Neural cell (in vitro differentiated cells): ENCODE measurements at regions not wholly inside any gene's neighbourhood (a gene's known extent, or its start where the extent isn't known, plus 50 kb on each side); places are given as distances from the start of the nearest gene placed in this dataset.

Source experiments
- H2AFZ ChIP-seq: fragments of 200-600, 300-800 bp; sonication (generic), shearing (Covaris generic); 2 replicates; pipeline ENCODE4 v1.6.0; 2014; ENCODE audit warnings: low read depth, mild to moderate bottlenecking, antibody characterized with exemption, low read length, moderate library complexity
- H3F3A ChIP-seq: fragments of 200-600 bp; shearing (Covaris generic); 2 replicates; pipeline ENCODE4 v1.6.1; 2016; ENCODE audit warnings: mild to moderate bottlenecking, moderate library complexity, mixed read lengths, antibody characterized with exemption, low read length; ENCODE audit not compliant: insufficient read depth, poor library complexity, severe bottlenecking
- H3K27ac ChIP-seq: fragments of 200-600, 300-800 bp; sonication (generic), shearing (Covaris generic); 2 replicates; pipeline ENCODE4 v1.5.1; 2014; ENCODE audit warnings: mild to moderate bottlenecking, low read length, moderate library complexity
- H3K27me3 ChIP-seq: fragments of 300-800, 200-600 bp; sonication (generic), shearing (Covaris generic); 2 replicates; pipeline ENCODE4 v1.6.0; 2014; ENCODE audit warnings: mild to moderate bottlenecking, low read depth, low read length, moderate library complexity; ENCODE audit not compliant: insufficient read depth
- H3K36me3 ChIP-seq: fragments of 300-800, 200-600 bp; sonication (generic), shearing (Covaris generic); 2 replicates; pipeline ENCODE4 v1.5.1; 2014; ENCODE audit warnings: mild to moderate bottlenecking, antibody characterized with exemption, low read length, moderate library complexity; ENCODE audit not compliant: insufficient read depth
- H3K4me2 ChIP-seq: fragments of 300-800, 200-600 bp; sonication (generic), shearing (Covaris generic); 2 replicates; pipeline ENCODE4 v1.6.0; 2014; ENCODE audit warnings: mild to moderate bottlenecking, low read length
- H3K4me3 ChIP-seq: fragments of 300-800, 200-600 bp; sonication (generic), shearing (Covaris generic); 2 replicates; pipeline ENCODE4 v1.5.1; 2014; ENCODE audit warnings: mild to moderate bottlenecking, low read length, moderate library complexity
- H3K79me2 ChIP-seq: fragments of 200-600 bp; shearing (Covaris generic); replicated peaks from 2 replicates; pipeline ENCODE4 v1.6.0; 2014; ENCODE audit warnings: mild to moderate bottlenecking, low read length, moderate library complexity; ENCODE audit not compliant: insufficient read depth
- H3K9ac ChIP-seq: fragments of 300-800, 200-600 bp; sonication (generic), shearing (Covaris generic); 2 replicates; pipeline ENCODE4 v1.6.1; 2016; ENCODE audit warnings: mild to moderate bottlenecking, low read length, mixed read lengths
- H3K9me2 ChIP-seq: fragments of 200-600 bp; shearing (Covaris generic); 2 replicates; pipeline ENCODE4 v1.6.1; 2016; ENCODE audit warnings: mild to moderate bottlenecking, low read length, mixed read lengths; ENCODE audit not compliant: insufficient read depth
- H3K9me3 ChIP-seq: fragments of 200-600, 300-800 bp; sonication (generic), shearing (Covaris generic); 2 replicates; pipeline ENCODE4 v1.6.1; 2016; ENCODE audit warnings: mild to moderate bottlenecking, mixed run types, low read length, moderate library complexity, mixed read lengths
- H4K20me1 ChIP-seq: fragments of 200-600 bp; shearing (Covaris generic); 2 replicates; pipeline ENCODE4 v1.6.1; 2016; ENCODE audit warnings: mild to moderate bottlenecking, mixed run types; ENCODE audit not compliant: insufficient read depth
- EP300 ChIP-seq: fragments of 450-650 bp; conservative IDR thresholded peaks from 2 replicates; pipeline ENCODE4 v1.6.1; 2014; ENCODE audit warnings: antibody characterized with exemption, mild to moderate bottlenecking, moderate library complexity; ENCODE audit not compliant: poor library complexity, severe bottlenecking
- EZH2 ChIP-seq: fragments of 200-600, 300-800 bp; shearing (Covaris generic), sonication (generic); IDR thresholded peaks from 2 replicates; pipeline ENCODE4 v1.6.1; 2014; ENCODE audit warnings: antibody characterized with exemption, low read length, borderline replicate concordance, mild to moderate bottlenecking; ENCODE audit not compliant: insufficient read depth, poor library complexity, severe bottlenecking
- MXI1 ChIP-seq: fragments of 450-650 bp; conservative IDR thresholded peaks from 2 replicates; pipeline ENCODE4 v1.6.1; 2014; ENCODE audit warnings: antibody characterized with exemption, mild to moderate bottlenecking; ENCODE audit not compliant: poor library complexity, severe bottlenecking
- POLR2AphosphoS5 ChIP-seq: IDR thresholded peaks from 2 replicates; pipeline ENCODE4 v1.6.1; 2012
- RAD21 ChIP-seq: fragments of 450-650 bp; conservative IDR thresholded peaks from 2 replicates; pipeline ENCODE4 v1.6.1; 2014; ENCODE audit warnings: antibody characterized with exemption, mild to moderate bottlenecking, moderate library complexity
- REST ChIP-seq: IDR thresholded peaks from 2 replicates; pipeline ENCODE4 v1.6.1; 2012; ENCODE audit warnings: borderline replicate concordance
- SMC3 ChIP-seq: fragments of 450-650 bp; conservative IDR thresholded peaks from 2 replicates; pipeline ENCODE4 v1.6.1; 2014; ENCODE audit warnings: antibody characterized with exemption, mild to moderate bottlenecking, moderate library complexity; ENCODE audit not compliant: poor library complexity
- TAF1 ChIP-seq: IDR thresholded peaks from 2 replicates; pipeline ENCODE4 v1.6.1; 2012; ENCODE audit warnings: low read depth
- TF ChIP-seq, protein P1 (sequence below): fragments of 450-650 bp; IDR thresholded peaks from 2 replicates; pipeline ENCODE4 v1.5.1; 2014; ENCODE audit warnings: antibody characterized with exemption, mild to moderate bottlenecking, moderate library complexity; ENCODE audit not compliant: poor library complexity, severe bottlenecking

DNA sequence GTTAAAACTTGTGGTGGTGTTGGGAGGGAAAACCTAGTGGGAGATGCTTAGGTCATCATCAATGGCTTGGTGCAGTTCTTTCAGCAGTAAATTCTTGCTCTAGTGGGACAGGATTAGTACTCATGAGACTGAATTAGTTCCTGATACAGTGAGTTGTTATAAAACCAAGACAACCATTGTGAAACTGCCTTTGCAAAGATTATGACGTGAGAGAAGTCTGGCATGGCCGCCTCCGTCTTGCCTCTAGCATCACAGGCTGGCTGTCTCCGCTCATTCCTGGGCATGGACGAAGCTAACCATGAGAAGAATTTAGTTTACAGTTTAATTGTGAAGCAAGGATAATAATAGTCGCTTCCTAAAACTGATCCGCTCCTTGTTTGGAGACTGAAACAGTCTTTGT is 186.4 kb downstream of the KIF20B start:
- no peaks in the 10 kb centered on the region for H3K9me2 ChIP-seq
- no peak overlapping the region for H3K4me3 ChIP-seq
- TF ChIP-seq EP300 (no peak), TAF1 (no peak), POLR2AphosphoS5 (no peak), MXI1 (no peak), SMC3 (no peak), EZH2 (no peak), REST (no peak), RAD21 (no peak)
- TF ChIP-seq, protein P1, sequence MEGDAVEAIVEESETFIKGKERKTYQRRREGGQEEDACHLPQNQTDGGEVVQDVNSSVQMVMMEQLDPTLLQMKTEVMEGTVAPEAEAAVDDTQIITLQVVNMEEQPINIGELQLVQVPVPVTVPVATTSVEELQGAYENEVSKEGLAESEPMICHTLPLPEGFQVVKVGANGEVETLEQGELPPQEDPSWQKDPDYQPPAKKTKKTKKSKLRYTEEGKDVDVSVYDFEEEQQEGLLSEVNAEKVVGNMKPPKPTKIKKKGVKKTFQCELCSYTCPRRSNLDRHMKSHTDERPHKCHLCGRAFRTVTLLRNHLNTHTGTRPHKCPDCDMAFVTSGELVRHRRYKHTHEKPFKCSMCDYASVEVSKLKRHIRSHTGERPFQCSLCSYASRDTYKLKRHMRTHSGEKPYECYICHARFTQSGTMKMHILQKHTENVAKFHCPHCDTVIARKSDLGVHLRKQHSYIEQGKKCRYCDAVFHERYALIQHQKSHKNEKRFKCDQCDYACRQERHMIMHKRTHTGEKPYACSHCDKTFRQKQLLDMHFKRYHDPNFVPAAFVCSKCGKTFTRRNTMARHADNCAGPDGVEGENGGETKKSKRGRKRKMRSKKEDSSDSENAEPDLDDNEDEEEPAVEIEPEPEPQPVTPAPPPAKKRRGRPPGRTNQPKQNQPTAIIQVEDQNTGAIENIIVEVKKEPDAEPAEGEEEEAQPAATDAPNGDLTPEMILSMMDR: no peak
- H3K4me2 ChIP-seq: no peak overlapping the region
- H3K9ac ChIP-seq: no peak overlapping the region
- no peak overlapping the region for H2AFZ ChIP-seq
- no peaks in the 10 kb centered on the region for H3K27me3 ChIP-seq
- no peak overlapping the region for H3K27ac ChIP-seq
- H3K9me3 ChIP-seq: no peaks in the 10 kb centered on the region
- H3K79me2 ChIP-seq: no peaks in the 10 kb centered on the region
- H4K20me1 ChIP-seq: no peaks in the 10 kb centered on the region
- no peaks in the 10 kb centered on the region for H3K36me3 ChIP-seq
- H3F3A ChIP-seq: no peaks in the 10 kb centered on the region

DNA sequence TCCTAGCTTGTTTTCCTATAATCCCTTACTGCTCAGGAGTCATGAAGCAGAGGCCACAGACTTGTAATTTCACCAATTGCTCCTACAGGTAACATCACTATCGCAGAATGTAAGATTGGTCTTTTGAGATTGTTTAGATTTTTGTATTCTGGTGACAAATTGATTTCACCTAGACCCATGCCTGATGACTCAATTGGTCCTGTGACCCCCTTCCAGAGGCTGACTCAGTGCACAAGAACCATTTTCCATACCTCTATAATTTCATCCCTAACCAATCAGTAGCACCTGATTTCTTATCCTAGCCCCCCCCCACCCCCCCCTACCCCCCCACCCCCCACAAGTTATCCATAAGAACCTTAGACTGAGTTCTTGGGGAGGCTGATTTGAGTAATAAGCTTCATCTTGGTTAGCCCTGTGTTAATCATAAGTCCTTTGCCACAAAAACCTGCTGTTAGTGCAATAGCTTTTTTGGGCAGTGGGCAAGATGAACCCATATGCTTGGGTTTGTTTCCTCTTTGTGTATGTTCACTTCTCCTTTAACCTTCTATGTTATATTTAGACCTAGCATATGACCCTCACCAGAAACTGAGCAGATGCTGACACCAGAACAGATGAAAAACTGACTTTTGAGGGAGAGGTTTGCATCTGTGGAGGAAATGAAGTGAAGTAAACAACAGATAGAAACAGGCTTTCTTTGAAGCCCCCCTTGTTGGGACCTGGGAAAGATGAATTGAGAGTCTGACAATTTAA is 187.1 kb downstream of the KIF20B start:
- H3K9me2 ChIP-seq: no peaks in the 10 kb centered on the region
- no peak overlapping the region for H3K9ac ChIP-seq
- no peaks in the 10 kb centered on the region for H3F3A ChIP-seq
- TF ChIP-seq EP300: no peak
- TF ChIP-seq MXI1: no peak
- no peak for TF ChIP-seq POLR2AphosphoS5
- no peak for TF ChIP-seq RAD21
- TF ChIP-seq, protein P1: no peak
- TF ChIP-seq TAF1: no peak
- TF ChIP-seq SMC3: no peak
- TF ChIP-seq REST: no peak
- TF ChIP-seq EZH2: no peak
- no peaks in the 10 kb centered on the region for H4K20me1 ChIP-seq
- no peak overlapping the region for H3K4me3 ChIP-seq
- H3K4me2 ChIP-seq: no peak overlapping the region
- H3K79me2 ChIP-seq: no peaks in the 10 kb centered on the region
- H3K27me3 ChIP-seq: no peaks in the 10 kb centered on the region
- no peaks in the 10 kb centered on the region for H3K36me3 ChIP-seq
- H2AFZ ChIP-seq: no peak overlapping the region
- H3K27ac ChIP-seq: no peak overlapping the region
- no peaks in the 10 kb centered on the region for H3K9me3 ChIP-seq
